HG03108 (cell line): ENCODE measurements at regions not wholly inside any gene's neighbourhood (a gene's known extent, or its start where the extent isn't known, plus 50 kb on each side); places are given as distances from the start of the nearest gene placed in this dataset.

Source experiments
- ATAC-seq: cut with Tn5 transposase; IDR thresholded peaks from one replicate; pipeline ENCODE4 v1.9.1; 2021; ENCODE audit warnings: moderate library complexity; ENCODE audit not compliant: unreplicated experiment

- no peak for ATAC-seq
These were observed 111.3 kb upstream of the FRMD6 start for GRCh38 chr14:51540364-51540763.

DNA sequence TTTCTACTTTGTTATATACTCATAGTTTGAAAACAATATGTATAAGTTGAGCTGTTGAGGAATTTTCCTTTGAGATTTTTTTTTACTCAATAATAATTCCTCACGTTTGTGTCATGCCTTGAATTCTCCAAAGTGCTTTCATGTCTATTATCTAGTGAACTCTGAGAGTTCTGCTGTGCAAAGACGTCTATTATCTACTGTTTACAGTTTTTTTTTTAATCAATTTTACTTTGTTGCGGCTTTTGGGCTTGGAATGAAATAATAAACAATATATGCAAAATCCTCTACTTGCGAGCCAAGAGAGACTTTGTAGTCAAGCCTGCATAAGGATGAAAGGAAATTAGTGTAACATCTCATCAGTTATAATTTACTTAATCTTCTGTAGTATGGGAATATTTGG is 107.2 kb upstream of the FRMD6 start:
- ATAC-seq = no peak

- ATAC-seq = no peak
These were observed 106.8 kb upstream of the FRMD6 start for GRCh38 chr14:51544901-51545300.

- ATAC-seq = no peak
These were observed 106.3 kb upstream of the FRMD6 start for GRCh38 chr14:51545396-51545795.

- ATAC-seq = no peak
These were observed 105.6 kb upstream of the FRMD6 start for GRCh38 chr14:51546099-51546498.

- ATAC-seq = no peak
These were observed 105.0 kb upstream of the FRMD6 start for GRCh38 chr14:51546603-51547258.

DNA sequence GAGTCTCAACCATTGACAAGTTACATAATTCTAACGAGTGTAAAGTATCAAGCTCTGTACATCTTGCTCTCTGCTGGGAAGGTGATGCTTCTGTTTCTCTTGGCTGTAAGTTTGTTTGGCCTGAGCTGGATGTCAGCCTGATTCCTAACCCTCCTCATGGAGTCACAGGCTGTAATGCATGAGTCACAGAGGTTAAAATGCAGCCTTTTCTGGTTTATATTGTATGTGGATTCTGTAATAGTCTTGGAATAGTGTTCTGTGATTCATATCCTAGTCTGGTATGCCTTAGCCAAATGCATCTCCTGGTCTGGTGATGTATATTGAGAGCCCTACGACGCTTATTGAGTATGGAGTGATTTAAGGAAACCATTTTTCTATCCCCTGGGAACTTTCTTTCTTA is 104.5 kb upstream of the FRMD6 start:
- no peak for ATAC-seq

DNA sequence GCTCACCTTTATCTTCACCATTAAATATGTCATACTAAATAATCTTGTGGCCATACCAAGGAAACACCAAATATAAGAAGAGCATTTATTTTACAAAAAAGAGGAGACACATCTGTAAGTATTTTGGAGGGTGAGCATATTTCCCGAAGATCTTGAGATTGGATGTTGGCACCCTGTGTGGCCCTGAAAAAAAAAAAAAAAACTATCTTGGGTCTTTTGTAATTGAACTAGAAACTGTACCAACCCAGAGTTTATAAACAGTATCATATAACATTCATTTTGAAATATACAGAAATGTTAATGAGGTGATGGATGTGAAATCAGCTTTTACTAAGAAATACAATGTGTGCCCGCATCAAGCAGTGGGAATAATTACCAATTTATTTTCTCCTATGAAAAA is 104.0 kb upstream of the FRMD6 start:
- no peak for ATAC-seq

DNA sequence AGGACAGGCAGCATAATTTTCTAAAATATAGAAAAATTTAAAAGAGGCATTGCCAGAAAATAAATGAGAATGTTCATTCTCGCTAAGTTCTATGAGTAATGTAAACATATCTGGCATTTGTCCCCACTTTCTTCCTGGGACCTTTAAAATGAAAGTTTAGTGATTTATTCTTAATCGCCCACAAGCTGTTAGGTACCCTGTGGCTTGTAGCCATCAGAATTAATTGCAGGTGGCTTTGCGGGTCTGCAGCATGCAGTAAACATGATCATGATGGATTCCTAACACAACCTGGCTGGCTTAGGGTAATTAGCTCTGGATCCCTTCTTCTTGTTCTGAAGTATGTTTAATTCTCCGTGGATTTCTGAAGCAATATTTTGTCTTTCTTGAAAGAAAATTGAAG is 103.5 kb upstream of the FRMD6 start:
- ATAC-seq = no peak

GRCh38 chr14:51550636-51551035 is 101.1 kb upstream of the FRMD6 start:
- no peak for ATAC-seq

DNA sequence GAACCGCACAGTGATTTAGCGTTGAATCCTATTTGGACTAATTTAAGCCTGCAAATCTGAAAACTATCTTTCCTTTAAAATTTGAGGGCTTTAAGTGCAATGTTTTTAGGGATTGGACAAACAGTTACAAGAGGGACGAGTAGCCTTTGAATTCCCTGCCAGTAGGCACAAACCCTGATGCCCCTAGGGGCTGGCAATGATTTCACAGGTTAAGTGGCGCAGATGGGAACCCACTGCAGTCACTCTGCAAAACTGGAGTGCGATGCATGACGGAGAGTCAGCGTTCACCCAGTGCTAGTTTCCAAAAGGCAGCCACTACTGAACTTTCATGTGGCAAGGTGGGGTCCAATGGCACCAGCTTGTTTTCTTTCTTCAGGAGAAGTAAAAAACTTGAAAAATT is 99.4 kb upstream of the FRMD6 start:
- no peak for ATAC-seq

GRCh38 chr14:51552768-51553404 is 98.8 kb upstream of the FRMD6 start:
- no peak for ATAC-seq

DNA sequence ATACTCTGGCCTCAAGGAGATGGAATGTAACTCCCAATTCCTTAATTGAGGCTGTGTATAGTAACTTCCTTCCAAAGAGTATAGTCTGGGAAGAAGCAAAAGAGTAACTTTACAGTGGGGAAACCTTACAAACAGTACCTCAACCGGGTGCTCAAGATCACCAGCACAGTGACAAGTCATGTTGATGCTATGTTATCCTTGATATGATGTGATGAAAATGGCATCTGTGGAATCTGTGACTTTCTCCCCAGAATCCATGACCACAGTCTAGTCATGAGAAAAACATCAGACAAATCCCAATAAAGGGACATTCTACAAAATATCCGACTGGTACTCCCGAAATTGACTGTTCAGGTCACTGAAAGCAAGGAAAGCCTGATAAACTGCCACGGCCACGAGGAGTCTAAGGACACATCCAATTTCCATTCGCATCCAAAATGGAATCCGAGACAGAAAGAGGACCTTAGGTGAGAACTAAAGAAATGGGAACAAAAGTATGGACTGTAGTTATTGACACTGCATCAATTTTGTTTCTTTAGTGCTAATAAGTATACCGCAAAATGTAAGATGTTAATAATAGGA is 97.3 kb upstream of the FRMD6 start:
- no peak for ATAC-seq

GRCh38 chr14:51554953-51555352 is 96.8 kb upstream of the FRMD6 start:
- no peak for ATAC-seq

DNA sequence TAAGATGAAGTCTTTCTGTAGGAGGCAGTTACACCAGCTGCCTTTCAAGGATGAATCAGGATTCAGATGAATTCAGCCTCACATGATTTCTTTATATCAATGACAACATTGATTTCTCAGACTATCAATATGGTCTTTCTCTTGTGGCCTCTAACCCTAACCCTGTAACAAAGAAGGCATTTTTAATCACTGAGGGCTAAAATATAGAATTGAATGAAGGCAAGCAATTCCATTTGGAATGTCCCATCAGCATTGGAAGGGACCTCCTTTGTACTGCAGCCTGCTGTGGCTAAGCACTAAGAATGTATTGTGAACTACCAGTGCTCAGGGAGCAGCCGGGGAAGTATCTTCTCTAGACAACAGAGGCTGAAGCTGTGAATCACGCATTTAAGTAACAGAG is 90.6 kb upstream of the FRMD6 start:
- no peak for ATAC-seq

- ATAC-seq = no peak
These were observed 88.9 kb upstream of the FRMD6 start for GRCh38 chr14:51562816-51563215.

DNA sequence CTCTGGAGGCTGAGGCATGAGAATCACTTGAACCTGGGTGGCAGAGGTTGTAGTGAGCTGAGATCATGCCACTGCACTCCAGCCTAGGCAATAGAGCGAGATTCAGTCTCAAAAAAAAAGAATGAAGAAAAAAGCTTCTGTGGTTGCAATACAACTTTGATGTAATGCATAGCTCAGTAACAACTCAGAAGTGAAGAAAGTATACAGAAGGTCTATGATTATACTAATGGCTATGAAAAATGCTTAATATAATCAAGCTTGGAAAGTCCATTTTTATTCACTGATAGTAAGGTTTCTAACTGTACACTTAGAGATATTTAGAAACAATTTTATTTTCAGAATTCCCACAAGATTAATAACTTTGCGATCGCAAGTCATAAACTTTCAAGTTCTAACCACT is 88.2 kb upstream of the FRMD6 start:
- ATAC-seq = no peak

GRCh38 chr14:51564460-51564859 is 87.2 kb upstream of the FRMD6 start:
- no peak for ATAC-seq

GRCh38 chr14:51564986-51565604 is 86.6 kb upstream of the FRMD6 start:
- ATAC-seq = no peak

- ATAC-seq = no peak
These were observed 84.7 kb upstream of the FRMD6 start for GRCh38 chr14:51566831-51567582.

GRCh38 chr14:51568366-51568765 is 83.3 kb upstream of the FRMD6 start:
- no peak for ATAC-seq
